A549 (cell line): ENCODE measurements at regions not wholly inside any gene's neighbourhood (a gene's known extent, or its start where the extent isn't known, plus 50 kb on each side); places are given as distances from the start of the nearest gene placed in this dataset.

ENCODE experiments used
- ATAC-seq, 2 experiments: fragments of 200-7000 bp in 1 of 2; fragments of >200 bp in 1 of 2; cut with Nextera tagmentation in 1 of 2; cut with Tn5 transposase in 1 of 2; 3 replicates each; pipeline versions ENCODE4 v1.8.0 to v1.9.1; 2018 to 2020; ENCODE audit warnings: mild to moderate bottlenecking in 1 of 2, moderate library complexity in 1 of 2
- CTCF ChIA-PET: fragments of 300-600 bp; sonication (Branson Sonifier 250); formaldehyde crosslinking; extraction: SDS; loops from one replicate; lab custom pipeline; 2021; ENCODE audit warnings: antibody characterized with exemption, inconsistent platforms; lab: Yijun Ruan, JAX
- POLR2A ChIA-PET: fragments of 350-600 bp; formaldehyde crosslinking; extraction: SDS; loops from one replicate; lab custom pipeline; 2021; ENCODE audit warnings: antibody characterized with exemption, inconsistent platforms; lab: Yijun Ruan, JAX
- DNase-seq, 2 experiments: peaks; one replicate each; pipeline versions ENCODE4 v3.0.0 to v3.0.0-alpha.2; 2011 to 2016; ENCODE audit warnings: low read depth in 1 of 2, low spot score in 1 of 2
- FAIRE-seq: peaks from 2 replicates; lab custom pipeline; 2011; peaks lifted over from hg19 to GRCh38; lab: Jason Lieb, UNC
- H3K27ac ChIP-seq, 2 experiments: fragments of >200 bp; sonication (Bioruptor Twin); formaldehyde crosslinking; 3 replicates each; pipeline ENCODE4 v1.5.1; 2016 to 2017
- H3K4me1 ChIP-seq: fragments of >200 bp; sonication (Bioruptor Twin); formaldehyde crosslinking; 3 replicates; pipeline ENCODE4 v1.6.1; 2016
- H3K4me2 ChIP-seq: fragments of >200 bp; sonication (Bioruptor Twin); formaldehyde crosslinking; 3 replicates; pipeline ENCODE4 v1.6.1; 2016
- H3K4me3 ChIP-seq: fragments of >200 bp; sonication (Bioruptor Twin); formaldehyde crosslinking; 3 replicates; pipeline ENCODE4 v1.5.1; 2016
- H3K9me3 ChIP-seq: fragments of >200 bp; sonication (Bioruptor Twin); formaldehyde crosslinking; 3 replicates; pipeline ENCODE4 v1.6.1; 2016
- CBX2 ChIP-seq: fragments of 200-600 bp; sonication (generic); IDR thresholded peaks from 2 replicates; pipeline ENCODE4 v1.6.1; 2016; ENCODE audit warnings: low read depth, mild to moderate bottlenecking, borderline replicate concordance
- CEBPB ChIP-seq, 2 experiments: fragments of >200 bp in 1 of 2; sonication (Bioruptor Twin) in 1 of 2; formaldehyde crosslinking in 1 of 2; IDR thresholded peaks; 2 replicates each; pipeline ENCODE4 v1.6.1; 2012 to 2016
- CHD2 ChIP-seq: fragments of 150-350 bp; IDR thresholded peaks from 2 replicates; pipeline ENCODE4 v1.6.1; 2014; ENCODE audit warnings: low read length; ENCODE audit not compliant: partially characterized antibody
- CHD4 ChIP-seq: fragments of 200-600 bp; sonication (generic); IDR thresholded peaks from 2 replicates; pipeline ENCODE4 v1.6.1; 2016; ENCODE audit warnings: antibody characterized with exemption, mild to moderate bottlenecking, borderline replicate concordance
- E2F6 ChIP-seq: IDR thresholded peaks from 2 replicates; pipeline ENCODE4 v1.6.1; 2012; ENCODE audit warnings: low read depth, borderline replicate concordance
- EHMT2 ChIP-seq: fragments of 200-600 bp; sonication (generic); IDR thresholded peaks from 2 replicates; pipeline ENCODE4 v1.6.1; 2016; ENCODE audit warnings: antibody characterized with exemption, low read depth, mild to moderate bottlenecking, moderate library complexity
- ESRRA ChIP-seq: fragments of 150-350 bp; IDR thresholded peaks from 2 replicates; pipeline ENCODE4 v1.6.1; 2014; ENCODE audit warnings: mild to moderate bottlenecking, low read length, borderline replicate concordance
- GATA3 ChIP-seq: IDR thresholded peaks from 2 replicates; pipeline ENCODE4 v1.6.1; 2012; ENCODE audit warnings: borderline replicate concordance
- HDAC2 ChIP-seq: fragments of 200-600 bp; sonication (generic); IDR thresholded peaks from 2 replicates; pipeline ENCODE4 v1.6.1; 2016
- HMGXB4 ChIP-seq: fragments of 250-450 bp; sonication (Bioruptor Pico); IDR thresholded peaks from 2 replicates; pipeline ENCODE4 v1.5.0; 2021; ENCODE audit warnings: mild to moderate bottlenecking, moderate library complexity, borderline replicate concordance
- JUNB ChIP-seq: fragments of >200 bp; sonication (Bioruptor Twin); formaldehyde crosslinking; IDR thresholded peaks from 2 replicates; pipeline ENCODE4 v1.6.1; 2016
- KDM1A ChIP-seq: fragments of 200-600 bp; sonication (generic); IDR thresholded peaks from 2 replicates; pipeline ENCODE4 v1.6.1; 2016; ENCODE audit warnings: low read depth, mild to moderate bottlenecking
- KDM5A ChIP-seq: fragments of 200-600 bp; sonication (generic); IDR thresholded peaks from 2 replicates; pipeline ENCODE4 v1.6.1; 2016; ENCODE audit warnings: antibody characterized with exemption, mild to moderate bottlenecking
- MAX ChIP-seq: IDR thresholded peaks from 2 replicates; pipeline ENCODE4 v1.6.1; 2012
- MYC ChIP-seq: IDR thresholded peaks from 2 replicates; pipeline ENCODE4 v1.6.1; 2012; ENCODE audit warnings: mild to moderate bottlenecking, inconsistent platforms, low read length, improper control_type of control experiment, borderline replicate concordance
- NR3C1 ChIP-seq: fragments of >200 bp; sonication (Bioruptor Twin); formaldehyde crosslinking; IDR thresholded peaks from 3 replicates; pipeline ENCODE4 v1.6.1; 2017
- POLR2AphosphoS2 ChIP-seq: conservative IDR thresholded peaks from 2 replicates; pipeline ENCODE4 v1.6.1; 2012; ENCODE audit warnings: low read length, improper control_type of control experiment, inconsistent platforms
- RAD21 ChIP-seq, 2 experiments: fragments of >200 bp in 1 of 2; sonication (Bioruptor Twin) in 1 of 2; formaldehyde crosslinking in 1 of 2; IDR thresholded peaks in 1 of 2; conservative IDR thresholded peaks in 1 of 2; 2 replicates in 1 of 2; 3 replicates in 1 of 2; pipeline ENCODE4 v1.6.1; 2012 to 2018; ENCODE audit warnings: inconsistent platforms in 1 of 2
- RNF2 ChIP-seq: fragments of 200-600 bp; sonication (generic); IDR thresholded peaks from 2 replicates; pipeline ENCODE4 v1.6.1; 2016; ENCODE audit warnings: low read depth, mild to moderate bottlenecking, antibody characterized with exemption, moderate library complexity, borderline replicate concordance
- SMC3 ChIP-seq: fragments of >200 bp; sonication (Bioruptor Twin); formaldehyde crosslinking; IDR thresholded peaks from 3 replicates; pipeline ENCODE4 v1.6.1; 2018; ENCODE audit warnings: inconsistent platforms
- SREBF2 ChIP-seq: fragments of 450-650 bp; IDR thresholded peaks from 2 replicates; pipeline ENCODE4 v1.6.1; 2014; ENCODE audit warnings: mild to moderate bottlenecking, moderate library complexity
- TFCP2L1 ChIP-seq: fragments of 250-450 bp; sonication (Bioruptor Pico); IDR thresholded peaks from 2 replicates; pipeline ENCODE4 v1.5.0; 2021; ENCODE audit warnings: mild to moderate bottlenecking
- TP53 ChIP-seq: fragments of 250-450 bp; sonication (Bioruptor Pico); IDR thresholded peaks from 2 replicates; pipeline ENCODE4 v1.5.0; 2021; ENCODE audit warnings: mild to moderate bottlenecking, moderate library complexity
- USF2 ChIP-seq: fragments of 450-650 bp; IDR thresholded peaks from 2 replicates; pipeline ENCODE4 v1.6.1; 2014; ENCODE audit warnings: antibody characterized with exemption
- ZC3H11A ChIP-seq: fragments of 450-650 bp; IDR thresholded peaks from 2 replicates; pipeline ENCODE4 v1.6.1; 2014; ENCODE audit warnings: antibody characterized with exemption, mild to moderate bottlenecking
- ZFP36 ChIP-seq: fragments of 450-650 bp; IDR thresholded peaks from 2 replicates; pipeline ENCODE4 v1.6.1; 2014; ENCODE audit warnings: borderline replicate concordance; ENCODE audit not compliant: partially characterized antibody
- WGBS: methylation state at CpG from one replicate; pipeline ENCODE4 v1.1.6; 2017; ENCODE audit errors: missing lambda C conversion rate; 5-methylcytosine and 5-hydroxymethylcytosine counted together

GRCh38 chr10:124222988-124223710 lies 129.8 kb upstream of the CHST15 start:
- FAIRE-seq: no peak
- ChIA-PET CTCF (no interaction called here), POLR2A (no interaction called here)
- 45% methylated on average over 10 of the region's 10 CpGs for WGBS
- TF ChIP-seq MAX (no peak), RNF2 (no peak)
- no peak for DNase-seq
- Histone ChIP-seq H3K4me2 (no peak overlapping the region), H3K4me1 (no peaks in the 10 kb centered on the region), H3K9me3 (no peaks in the 10 kb centered on the region; the same call in 2 of the 3 replicates), H3K4me3 (no peak overlapping the region), H3K27ac (no peak overlapping the region)
- ATAC-seq: no peak

GRCh38 chr10:124222318-124222987 lies 129.1 kb upstream of the CHST15 start:
- Histone ChIP-seq H3K4me2 (no peak overlapping the region), H3K4me3 (no peak overlapping the region), H3K4me1 (no peaks in the 10 kb centered on the region), H3K9me3 (no peaks in the 10 kb centered on the region; the same call in 2 of the 3 replicates), H3K27ac (no peak overlapping the region)
- POLR2A ChIA-PET: no interaction called here
- 63% methylated on average over 15 of the region's 15 CpGs for WGBS
- CTCF ChIA-PET: no interaction called here
- FAIRE-seq (no peak), ATAC-seq (no peak), DNase-seq (no peak)
- TF ChIP-seq ZFP36 (no peak), HDAC2 (no peak), KDM1A (no peak), ESRRA (no peak), JUNB (no peak), GATA3 (no peak), NR3C1 (no peak), SREBF2 (no peak), KDM5A (no peak), CBX2 (no peak), TFCP2L1 (CRISPR knock-in tag) (no peak), CEBPB (IDR thresholded peaks at IDR 0.05) (no peak), E2F6 (no peak), SMC3 (no peak), CHD2 (no peak), USF2 (no peak), TP53 (CRISPR knock-in tag) (no peak)

- no peaks in the 10 kb centered on the region for H3K4me1 ChIP-seq
- H3K4me3 ChIP-seq: no peak overlapping the region
- WGBS: 64% methylated on average over 22 of the region's 22 CpGs
- no peak for ATAC-seq
- DNase-seq: no peak
- no peak overlapping the region for H3K27ac ChIP-seq
- ChIA-PET CTCF (interaction anchor here (0.8 to 1.3 kb wide), 4 partner anchors 9 to 168 kb away, joined by 3 to 6 read pairs (median 3); no protein-coding TSS in a partner anchor), POLR2A (no interaction called here)
- FAIRE-seq: no peak
- H3K4me2 ChIP-seq: no peak overlapping the region
- no peaks in the 10 kb centered on the region; the same call in 2 of the 3 replicates for H3K9me3 ChIP-seq
- TF ChIP-seq HMGXB4 (CRISPR knock-in tag): no peak
- TF ChIP-seq TP53 (CRISPR knock-in tag): no peak
- no peak for TF ChIP-seq USF2
- TF ChIP-seq ZC3H11A: no peak
- no peak for TF ChIP-seq HDAC2
- no peak for TF ChIP-seq EHMT2
- no peak for TF ChIP-seq GATA3
- TF ChIP-seq ESRRA: no peak
- no peak for TF ChIP-seq CEBPB (IDR thresholded peaks at IDR 0.05)
- no peak for TF ChIP-seq JUNB
- TF ChIP-seq POLR2AphosphoS2: no peak
- TF ChIP-seq MYC: no peak
- no peak for TF ChIP-seq RAD21 (conservative IDR thresholded peaks at IDR 0.05 in 1 of 2, IDR thresholded peaks at IDR 0.05 in 1 of 2)
- no peak for TF ChIP-seq CHD4
- TF ChIP-seq E2F6: no peak
Observed at GRCh38 chr10:124221356-124222317, 128.2 kb upstream of the CHST15 start.
